GM12878 (cell line): ENCODE measurements at regions not wholly inside any gene's neighbourhood (a gene's known extent, or its start where the extent isn't known, plus 50 kb on each side); places are given as distances from the start of the nearest gene placed in this dataset.

ENCODE experiments used
- CTCF ChIP-seq, 3 experiments: IDR thresholded peaks in 2 of 3; conservative IDR thresholded peaks in 1 of 3; 2 replicates each; pipeline ENCODE4 v1.5.1; 2011; ENCODE audit warnings: low read depth in 3 of 3, low read length in 3 of 3, mild to moderate bottlenecking in 3 of 3, control low read depth in 2 of 3, moderate library complexity in 2 of 3, inconsistent platforms in 1 of 3, mixed read lengths in 1 of 3; ENCODE audit not compliant: control insufficient read depth in 2 of 3, insufficient read depth in 1 of 3; ENCODE audit errors: extremely low read depth in 1 of 3
- E2F4 ChIP-seq: IDR thresholded peaks from 2 replicates; pipeline ENCODE4 v1.6.1; 2012; ENCODE audit warnings: low read depth, low read length, improper control_type of control experiment
- EZH2 ChIP-seq: IDR thresholded peaks from 2 replicates; pipeline ENCODE4 v1.6.1; 2012; ENCODE audit warnings: low read depth, mild to moderate bottlenecking, control low read depth, inconsistent platforms, low read length, borderline replicate concordance; ENCODE audit not compliant: control insufficient read depth
- PML ChIP-seq: IDR thresholded peaks from 2 replicates; pipeline ENCODE4 v1.6.1; 2012; ENCODE audit warnings: low read length, inconsistent platforms
- POU2F2 ChIP-seq: IDR thresholded peaks from 3 replicates; pipeline ENCODE4 v1.6.1; 2011; ENCODE audit warnings: low read depth, mild to moderate bottlenecking, low read length, borderline replicate concordance
- RUNX3 ChIP-seq: IDR thresholded peaks from 2 replicates; pipeline ENCODE4 v1.6.1; 2012; ENCODE audit warnings: low read length, inconsistent platforms
- SMARCA5 ChIP-seq: fragments of 450-650 bp; IDR thresholded peaks from 2 replicates; pipeline ENCODE4 v1.6.1; 2017; ENCODE audit warnings: mild to moderate bottlenecking
- ZBED1 ChIP-seq: IDR thresholded peaks from 2 replicates; pipeline ENCODE4 v1.6.1; 2016; ENCODE audit warnings: borderline replicate concordance
- ZNF592 ChIP-seq: fragments of 450-650 bp; IDR thresholded peaks from 2 replicates; pipeline ENCODE4 v1.6.1; 2017; ENCODE audit warnings: mild to moderate bottlenecking, moderate library complexity

GRCh38 chr5:45098483-45098882 is 289.7 kb downstream of the MRPS30 start (continued):
- TF ChIP-seq ZNF592 (no peak), CTCF (IDR thresholded peaks at IDR 0.05 in 2 of 3, conservative IDR thresholded peaks at IDR 0.05 in 1 of 3; ENCODE audit: control insufficient read depth in 2 of 3, extremely low read depth in 1 of 3, insufficient read depth in 1 of 3, low read depth in 3 of 3, low read length in 3 of 3) (no peak), E2F4 (no peak), POU2F2 (no peak), RUNX3 (no peak), PML (no peak), ZBED1 (no peak), SMARCA5 (no peak), EZH2 (no peak)
